ENCODE measurements at regions not wholly inside any gene's neighbourhood (a gene's known extent, or its start where the extent isn't known, plus 50 kb on each side); places are given as distances from the start of the nearest gene placed in this dataset.

GRCh38 chr5:92177926-92178487 is 794.9 kb upstream of the ARRDC3 start:
- TF ChIP-seq, protein P1, sequence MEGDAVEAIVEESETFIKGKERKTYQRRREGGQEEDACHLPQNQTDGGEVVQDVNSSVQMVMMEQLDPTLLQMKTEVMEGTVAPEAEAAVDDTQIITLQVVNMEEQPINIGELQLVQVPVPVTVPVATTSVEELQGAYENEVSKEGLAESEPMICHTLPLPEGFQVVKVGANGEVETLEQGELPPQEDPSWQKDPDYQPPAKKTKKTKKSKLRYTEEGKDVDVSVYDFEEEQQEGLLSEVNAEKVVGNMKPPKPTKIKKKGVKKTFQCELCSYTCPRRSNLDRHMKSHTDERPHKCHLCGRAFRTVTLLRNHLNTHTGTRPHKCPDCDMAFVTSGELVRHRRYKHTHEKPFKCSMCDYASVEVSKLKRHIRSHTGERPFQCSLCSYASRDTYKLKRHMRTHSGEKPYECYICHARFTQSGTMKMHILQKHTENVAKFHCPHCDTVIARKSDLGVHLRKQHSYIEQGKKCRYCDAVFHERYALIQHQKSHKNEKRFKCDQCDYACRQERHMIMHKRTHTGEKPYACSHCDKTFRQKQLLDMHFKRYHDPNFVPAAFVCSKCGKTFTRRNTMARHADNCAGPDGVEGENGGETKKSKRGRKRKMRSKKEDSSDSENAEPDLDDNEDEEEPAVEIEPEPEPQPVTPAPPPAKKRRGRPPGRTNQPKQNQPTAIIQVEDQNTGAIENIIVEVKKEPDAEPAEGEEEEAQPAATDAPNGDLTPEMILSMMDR (IDR thresholded peaks at IDR 0.05; ENCODE audit: poor library complexity, severe bottlenecking): no peak
- no peak for TF ChIP-seq EP300 (conservative IDR thresholded peaks at IDR 0.05; ENCODE audit: poor library complexity, severe bottlenecking)
- no peak for TF ChIP-seq EZH2 (IDR thresholded peaks at IDR 0.05; ENCODE audit: borderline replicate concordance, insufficient read depth, low read length, poor library complexity, severe bottlenecking)
- no peak for TF ChIP-seq RAD21 (conservative IDR thresholded peaks at IDR 0.05)
- TF ChIP-seq POLR2AphosphoS5 (IDR thresholded peaks at IDR 0.05): no peak
- no peak for TF ChIP-seq SMC3 (conservative IDR thresholded peaks at IDR 0.05; ENCODE audit: poor library complexity)
- no peak for TF ChIP-seq REST (IDR thresholded peaks at IDR 0.05; ENCODE audit: borderline replicate concordance)
- no peak for TF ChIP-seq TAF1 (IDR thresholded peaks at IDR 0.05; ENCODE audit: low read depth)
